ENCODE measurements at regions not wholly inside any gene's neighbourhood (a gene's known extent, or its start where the extent isn't known, plus 50 kb on each side); places are given as distances from the start of the nearest gene placed in this dataset.

DNA sequence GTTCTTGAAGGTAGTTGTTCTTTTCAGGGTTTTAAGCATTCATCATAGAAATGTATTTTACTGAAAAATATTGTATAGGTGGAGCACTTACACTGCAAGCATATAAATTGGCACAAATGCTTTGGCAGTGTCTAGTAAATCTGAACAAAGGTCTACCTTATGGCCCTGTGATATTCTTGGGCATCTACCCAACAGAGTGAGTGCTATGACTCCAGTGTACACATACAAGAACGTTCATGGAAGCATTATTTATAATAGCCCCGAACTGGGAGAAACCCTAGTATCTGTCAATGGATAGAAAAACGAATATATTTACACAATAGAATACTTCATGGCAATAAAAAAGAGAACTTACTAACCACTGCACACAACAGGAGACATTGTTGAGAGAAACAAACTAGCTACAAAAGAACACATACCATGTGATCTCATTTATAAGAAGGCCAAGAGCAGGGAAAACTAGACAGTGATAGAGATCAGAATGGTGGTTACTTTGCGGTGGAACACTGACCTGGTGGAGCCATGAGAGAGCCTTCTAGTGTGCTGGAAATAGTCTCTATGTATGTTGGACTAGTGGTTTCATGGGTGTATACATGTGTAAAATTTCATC, 96.0 kb downstream of the MAB21L3 start:
- TF ChIP-seq, protein P1, sequence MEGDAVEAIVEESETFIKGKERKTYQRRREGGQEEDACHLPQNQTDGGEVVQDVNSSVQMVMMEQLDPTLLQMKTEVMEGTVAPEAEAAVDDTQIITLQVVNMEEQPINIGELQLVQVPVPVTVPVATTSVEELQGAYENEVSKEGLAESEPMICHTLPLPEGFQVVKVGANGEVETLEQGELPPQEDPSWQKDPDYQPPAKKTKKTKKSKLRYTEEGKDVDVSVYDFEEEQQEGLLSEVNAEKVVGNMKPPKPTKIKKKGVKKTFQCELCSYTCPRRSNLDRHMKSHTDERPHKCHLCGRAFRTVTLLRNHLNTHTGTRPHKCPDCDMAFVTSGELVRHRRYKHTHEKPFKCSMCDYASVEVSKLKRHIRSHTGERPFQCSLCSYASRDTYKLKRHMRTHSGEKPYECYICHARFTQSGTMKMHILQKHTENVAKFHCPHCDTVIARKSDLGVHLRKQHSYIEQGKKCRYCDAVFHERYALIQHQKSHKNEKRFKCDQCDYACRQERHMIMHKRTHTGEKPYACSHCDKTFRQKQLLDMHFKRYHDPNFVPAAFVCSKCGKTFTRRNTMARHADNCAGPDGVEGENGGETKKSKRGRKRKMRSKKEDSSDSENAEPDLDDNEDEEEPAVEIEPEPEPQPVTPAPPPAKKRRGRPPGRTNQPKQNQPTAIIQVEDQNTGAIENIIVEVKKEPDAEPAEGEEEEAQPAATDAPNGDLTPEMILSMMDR (IDR thresholded peaks at IDR 0.05; ENCODE audit: insufficient read depth, low read depth, low read length) = no peak
- TF ChIP-seq EZH2 (IDR thresholded peaks at IDR 0.05; ENCODE audit: insufficient read depth, low read length) = no peak
